ENCODE measurements at regions not wholly inside any gene's neighbourhood (a gene's known extent, or its start where the extent isn't known, plus 50 kb on each side); places are given as distances from the start of the nearest gene placed in this dataset.

DNA sequence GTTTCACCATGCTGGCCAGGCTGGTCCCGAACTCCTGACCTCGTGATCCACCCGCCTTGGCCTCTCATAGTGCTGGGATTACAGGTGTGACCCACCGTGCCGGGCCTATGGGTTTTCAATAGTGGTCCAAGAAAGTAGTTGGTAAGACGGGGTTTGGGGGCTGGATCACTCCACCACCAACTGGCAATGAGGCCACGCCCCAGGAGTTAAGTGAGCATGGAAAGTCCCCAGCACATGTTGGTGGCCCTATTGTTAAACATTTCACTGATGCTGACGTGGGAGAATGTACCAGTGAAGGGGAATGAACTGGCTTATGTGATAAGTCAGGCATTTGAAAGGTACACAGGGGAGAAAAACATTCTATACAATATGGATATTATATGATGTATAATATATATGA lies 80.4 kb downstream of the CHRD start:
- TF ChIP-seq CTCF (IDR thresholded peaks at IDR 0.05; ENCODE audit: insufficient read depth, low read depth, low read length), result no peak
- H3K4me3 ChIP-seq (ENCODE audit: low read depth, low read length), result no peak overlapping the region
- no peak for DNase-seq (ENCODE audit: low read depth)

DNA sequence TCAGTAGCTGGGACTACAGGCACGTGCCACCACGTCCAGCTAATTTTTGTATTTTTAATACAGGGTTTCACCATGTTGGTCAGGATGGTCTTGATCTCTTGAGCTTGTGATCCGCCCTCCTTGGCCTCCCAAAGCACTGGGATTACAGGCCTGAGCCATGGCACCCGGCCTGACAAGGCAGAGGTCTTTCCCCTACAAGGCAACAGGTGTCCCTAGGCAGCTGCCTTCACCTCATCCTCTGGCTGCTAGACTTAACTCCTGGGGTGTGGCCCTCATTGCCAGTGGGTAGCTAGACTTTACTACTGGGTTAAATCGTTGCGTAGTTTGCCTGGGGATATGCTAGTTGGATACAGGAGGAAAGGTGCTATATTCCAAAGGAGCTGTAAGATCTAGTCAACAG lies 81.4 kb downstream of the CHRD start:
- TF ChIP-seq CTCF (IDR thresholded peaks at IDR 0.05; ENCODE audit: insufficient read depth, low read depth, low read length), result no peak
- H3K4me3 ChIP-seq (ENCODE audit: low read depth, low read length), result no peak overlapping the region
- DNase-seq (ENCODE audit: low read depth), result no peak

DNA sequence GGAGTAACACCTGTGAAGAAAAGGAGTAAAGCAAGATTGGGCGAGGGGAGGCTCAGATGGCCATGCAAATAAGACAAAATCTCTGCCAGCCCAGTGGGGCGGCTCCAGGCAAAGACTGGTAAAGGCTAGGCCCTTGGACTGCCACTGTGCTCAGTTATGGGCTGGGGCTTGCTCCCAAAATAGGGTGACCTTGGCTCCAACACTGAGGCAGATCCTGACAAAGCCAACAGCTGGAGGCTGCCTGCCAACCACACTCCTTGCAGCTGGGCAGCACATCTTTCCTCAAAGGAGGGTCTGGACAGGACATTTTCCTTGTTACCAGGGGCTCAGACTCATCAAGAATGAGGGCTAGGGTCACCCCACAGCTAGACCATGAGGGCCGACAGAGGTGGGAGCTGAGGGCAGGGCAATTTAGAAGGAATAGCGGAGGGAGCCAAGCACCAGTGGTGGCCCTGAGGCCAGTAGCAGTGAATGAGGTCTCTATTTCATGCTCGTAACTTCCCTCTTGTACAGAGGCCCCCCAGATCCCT lies 86.1 kb downstream of the CHRD start:
- no peak overlapping the region for H3K4me3 ChIP-seq (ENCODE audit: low read depth, low read length)
- TF ChIP-seq CTCF (IDR thresholded peaks at IDR 0.05; ENCODE audit: insufficient read depth, low read depth, low read length), result no peak
- no peak for DNase-seq (ENCODE audit: low read depth)

- H3K4me3 ChIP-seq (ENCODE audit: low read depth, low read length), result no peak overlapping the region
- DNase-seq (ENCODE audit: low read depth), result no peak
- no peak for TF ChIP-seq CTCF (IDR thresholded peaks at IDR 0.05; ENCODE audit: insufficient read depth, low read depth, low read length)
Observed at GRCh38 chr3:184466413-184466960, 86.6 kb downstream of the CHRD start.

DNA sequence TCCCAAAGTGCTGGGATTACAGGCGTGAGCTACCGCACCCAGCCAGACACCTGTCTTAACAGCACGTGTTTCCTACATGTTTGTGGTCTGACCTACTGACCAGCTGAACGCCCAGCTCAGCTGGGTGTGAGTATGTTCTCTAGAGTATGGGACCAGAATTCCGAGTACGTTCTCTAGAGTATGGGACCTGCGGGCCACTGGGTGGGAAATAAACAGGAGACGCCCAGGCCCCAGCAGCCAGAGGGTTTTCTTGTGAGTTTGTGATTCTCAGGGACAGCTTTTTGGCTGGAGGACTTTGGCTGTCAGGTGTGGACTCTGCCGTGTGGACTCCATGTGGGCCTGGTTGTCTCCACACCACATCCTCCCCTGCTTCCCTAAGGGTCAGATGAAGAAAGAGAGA lies 87.3 kb downstream of the CHRD start:
- no peak overlapping the region for H3K4me3 ChIP-seq (ENCODE audit: low read depth, low read length)
- no peak for DNase-seq (ENCODE audit: low read depth)

DNA sequence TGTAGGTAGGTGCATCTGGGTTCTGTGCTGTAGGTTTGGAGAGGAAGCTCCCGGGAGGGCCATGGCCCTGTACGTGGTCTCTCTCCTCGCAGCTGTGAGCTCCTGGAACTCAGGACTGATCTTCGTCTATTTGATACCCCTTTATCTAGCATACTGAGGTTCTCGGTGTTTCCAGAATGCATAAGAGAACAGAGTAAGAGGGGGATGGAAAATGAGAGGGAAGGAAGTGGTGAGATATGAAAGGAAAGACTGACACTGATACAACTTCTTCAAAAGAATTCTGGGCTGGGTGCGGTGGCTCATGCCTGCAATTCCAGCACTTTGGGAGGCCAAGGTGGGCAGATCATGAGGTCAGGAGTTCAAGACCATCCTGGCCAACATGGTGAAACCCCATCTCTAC lies 90.7 kb downstream of the CHRD start:
- no peak for DNase-seq (ENCODE audit: low read depth)
- TF ChIP-seq CTCF (IDR thresholded peaks at IDR 0.05; ENCODE audit: insufficient read depth, low read depth, low read length), result no peak
- no peak overlapping the region for H3K4me3 ChIP-seq (ENCODE audit: low read depth, low read length)

More for the DNA sequence above, 87.3 kb downstream of the CHRD start:
- no peak for TF ChIP-seq CTCF (IDR thresholded peaks at IDR 0.05; ENCODE audit: insufficient read depth, low read depth, low read length)

GRCh38 chr3:184471439-184471838 lies 90.1 kb upstream of the EPHB3 start:
- no peak for DNase-seq (ENCODE audit: low read depth)
- TF ChIP-seq CTCF (IDR thresholded peaks at IDR 0.05; ENCODE audit: insufficient read depth, low read depth, low read length), result no peak
- no peak overlapping the region for H3K4me3 ChIP-seq (ENCODE audit: low read depth, low read length)

Measured in fibroblast of villous mesenchyme (primary cell).